BJ (cell line): ENCODE measurements at regions not wholly inside any gene's neighbourhood (a gene's known extent, or its start where the extent isn't known, plus 50 kb on each side); places are given as distances from the start of the nearest gene placed in this dataset.
A peak's percentile ranks its signal among the peaks of the same experiment; 100 is the strongest.

Experiments used
- CTCF ChIA-PET: fragments of 350-600 bp; formaldehyde crosslinking; extraction: SDS; loops from one replicate; lab custom pipeline; 2021; ENCODE audit warnings: antibody characterized with exemption, inconsistent platforms; lab: Yijun Ruan, JAX
- POLR2A ChIA-PET: fragments of 300-600 bp; sonication (Branson Sonifier 250); formaldehyde crosslinking; extraction: SDS; loops from one replicate; lab custom pipeline; 2021; ENCODE audit warnings: antibody characterized with exemption; lab: Charles Lee
- DNase-seq: peaks from one replicate; pipeline ENCODE4 v3.0.0-alpha.2; 2011; ENCODE audit warnings: low read depth
- H3K27me3 ChIP-seq: 2 replicates; pipeline ENCODE4 v1.6.0; 2011; ENCODE audit warnings: low read length; ENCODE audit not compliant: control insufficient read depth, insufficient read depth
- H3K36me3 ChIP-seq: 2 replicates; pipeline ENCODE4 v1.5.1; 2011; ENCODE audit warnings: low read length; ENCODE audit not compliant: control insufficient read depth, insufficient read depth
- H3K4me3 ChIP-seq: 2 replicates; pipeline ENCODE4 v1.5.1; 2011; ENCODE audit warnings: low read depth, mild to moderate bottlenecking, control low read depth, low read length
- CTCF ChIP-seq: IDR thresholded peaks from 2 replicates; pipeline ENCODE4 v1.5.1; 2011; ENCODE audit warnings: low read depth, mild to moderate bottlenecking, control low read depth, inconsistent platforms, low read length, moderate library complexity; ENCODE audit not compliant: insufficient read depth

- ChIA-PET POLR2A (no interaction called here), CTCF (interaction anchor here (0.7 to 2.0 kb wide), 3 partner anchors 10 to 66 kb away, joined by 3 to 15 read pairs (median 3); partner anchors contain the start of gene LMO1)
- no peak for DNase-seq
- peaks cover 3% of the 10 kb centered on the region; the same call in 1 of the 2 replicates for H3K27me3 ChIP-seq
- no peak overlapping the region for H3K4me3 ChIP-seq
- no peak for TF ChIP-seq CTCF
- H3K36me3 ChIP-seq = no peaks in the 10 kb centered on the region
Observed at GRCh38 chr11:8329336-8329735, 65.7 kb upstream of the LMO1 start.

GRCh38 chr11:8328848-8329330, 65.2 kb upstream of the LMO1 start:
- H3K27me3 ChIP-seq = peaks cover 3% of the 10 kb centered on the region; the same call in 1 of the 2 replicates
- peak; percentile 16 for DNase-seq
- H3K4me3 ChIP-seq = no peak overlapping the region
- POLR2A ChIA-PET = no interaction called here
- no peaks in the 10 kb centered on the region for H3K36me3 ChIP-seq
- CTCF ChIA-PET = interaction anchor here (1.3 to 2.0 kb wide), 2 partner anchors 9 to 12 kb away, joined by 3 to 15 read pairs; no protein-coding TSS in a partner anchor
- peak; percentile 86 for TF ChIP-seq CTCF

- Histone ChIP-seq H3K27me3 (peaks cover 3% of the 10 kb centered on the region), H3K4me3 (no peak overlapping the region), H3K36me3 (no peaks in the 10 kb centered on the region)
- POLR2A ChIA-PET = no interaction called here
- no peak for TF ChIP-seq CTCF
- no peak for DNase-seq
- CTCF ChIA-PET = interaction anchor here (0.8 to 2.0 kb wide), 4 partner anchors 9 to 24 kb away, joined by 3 to 15 read pairs (median 3); no protein-coding TSS in a partner anchor
Observed at GRCh38 chr11:8328231-8328794, 64.6 kb upstream of the LMO1 start.

GRCh38 chr11:8327761-8328192, 64.1 kb upstream of the LMO1 start:
- Histone ChIP-seq H3K36me3 (no peaks in the 10 kb centered on the region), H3K27me3 (peaks cover 3% of the 10 kb centered on the region), H3K4me3 (no peak overlapping the region)
- TF ChIP-seq CTCF = no peak
- no peak for DNase-seq
- ChIA-PET POLR2A (no interaction called here), CTCF (interaction anchor here (0.8 to 1.1 kb wide), 2 partner anchors 19 to 24 kb away, joined by 3 read pairs; no protein-coding TSS in a partner anchor)

DNA sequence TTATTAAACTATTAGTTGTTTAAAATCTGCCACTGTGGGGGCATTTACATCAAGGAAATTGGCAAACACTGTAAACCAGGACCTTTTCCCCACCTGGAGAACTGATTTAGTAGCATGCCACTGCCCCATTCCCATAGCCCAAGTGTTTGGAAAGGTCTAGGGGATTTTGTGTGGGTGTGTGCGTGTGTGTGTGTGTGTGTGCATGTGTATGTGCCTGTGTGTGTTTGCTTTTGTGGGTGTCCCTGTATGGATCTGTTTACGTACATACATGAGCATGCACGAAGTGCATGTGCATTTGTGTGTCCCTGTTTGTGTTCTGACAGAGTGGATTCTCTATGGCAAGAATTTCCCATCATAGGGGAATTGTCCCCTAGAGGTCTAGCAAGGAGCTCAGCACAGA, 62.7 kb upstream of the LMO1 start:
- H3K36me3 ChIP-seq = no peaks in the 10 kb centered on the region
- H3K27me3 ChIP-seq = peaks cover 3% of the 10 kb centered on the region
- H3K4me3 ChIP-seq = no peak overlapping the region
- ChIA-PET POLR2A (no interaction called here), CTCF (interaction anchor here (0.6 kb wide), 1 partner anchor 37 kb away, joined by 3 read pairs; no protein-coding TSS in a partner anchor)
- TF ChIP-seq CTCF = no peak
- no peak for DNase-seq
